Neural progenitor cell (in vitro differentiated cells): ENCODE measurements at regions not wholly inside any gene's neighbourhood (a gene's known extent, or its start where the extent isn't known, plus 50 kb on each side); places are given as distances from the start of the nearest gene placed in this dataset.

Experiments
- EZH2 ChIP-seq: fragments of 200-600 bp; sonication (generic); IDR thresholded peaks from 2 replicates; pipeline ENCODE4 v1.6.1; 2017; ENCODE audit warnings: antibody characterized with exemption, mild to moderate bottlenecking, moderate library complexity
- EZH2phosphoT487 ChIP-seq: fragments of 200-600 bp; sonication (generic); IDR thresholded peaks from 2 replicates; pipeline ENCODE4 v1.6.1; 2017; ENCODE audit warnings: antibody characterized with exemption
- TF ChIP-seq, protein P1 (sequence below): fragments of 200-600 bp; sonication (generic); IDR thresholded peaks from 2 replicates; pipeline ENCODE4 v1.5.1; 2017; ENCODE audit warnings: antibody characterized with exemption, mild to moderate bottlenecking

DNA sequence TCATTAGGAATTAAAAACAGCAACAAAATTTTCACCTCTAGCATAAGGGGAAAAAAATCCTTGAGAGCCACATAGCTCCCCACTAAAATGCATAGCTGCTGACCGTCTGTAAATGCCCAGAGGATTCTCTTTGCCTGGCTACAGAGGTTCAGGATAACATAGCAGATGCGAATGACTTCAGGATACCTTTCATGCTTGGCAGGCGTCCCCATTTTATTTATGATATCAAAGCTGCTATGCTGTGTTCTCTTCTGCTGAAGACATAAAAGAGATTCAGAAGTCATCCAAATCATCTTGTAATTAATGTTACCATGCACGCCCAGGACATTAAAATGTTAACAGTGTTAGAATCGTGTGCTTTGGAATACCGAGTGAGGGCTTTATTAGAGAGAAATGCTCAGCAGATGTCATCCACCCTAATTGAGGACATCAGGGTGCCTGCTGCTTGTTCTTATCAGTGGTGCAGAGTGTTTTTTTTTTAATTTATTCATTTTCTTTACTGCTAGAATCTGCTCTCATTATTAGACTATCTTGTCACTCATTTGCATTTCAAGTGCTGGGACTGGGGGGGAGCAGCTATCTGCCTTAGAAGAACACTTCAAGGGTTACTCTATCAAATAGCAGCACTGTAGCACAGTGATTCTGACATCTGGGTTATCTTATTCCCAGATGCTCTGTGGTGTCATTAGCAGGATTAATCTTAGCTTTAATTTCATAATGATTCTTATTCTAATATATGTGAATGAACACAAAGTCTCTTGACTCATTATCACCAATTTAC lies 139.5 kb downstream of the ZNF326 start:
- TF ChIP-seq, protein P1, sequence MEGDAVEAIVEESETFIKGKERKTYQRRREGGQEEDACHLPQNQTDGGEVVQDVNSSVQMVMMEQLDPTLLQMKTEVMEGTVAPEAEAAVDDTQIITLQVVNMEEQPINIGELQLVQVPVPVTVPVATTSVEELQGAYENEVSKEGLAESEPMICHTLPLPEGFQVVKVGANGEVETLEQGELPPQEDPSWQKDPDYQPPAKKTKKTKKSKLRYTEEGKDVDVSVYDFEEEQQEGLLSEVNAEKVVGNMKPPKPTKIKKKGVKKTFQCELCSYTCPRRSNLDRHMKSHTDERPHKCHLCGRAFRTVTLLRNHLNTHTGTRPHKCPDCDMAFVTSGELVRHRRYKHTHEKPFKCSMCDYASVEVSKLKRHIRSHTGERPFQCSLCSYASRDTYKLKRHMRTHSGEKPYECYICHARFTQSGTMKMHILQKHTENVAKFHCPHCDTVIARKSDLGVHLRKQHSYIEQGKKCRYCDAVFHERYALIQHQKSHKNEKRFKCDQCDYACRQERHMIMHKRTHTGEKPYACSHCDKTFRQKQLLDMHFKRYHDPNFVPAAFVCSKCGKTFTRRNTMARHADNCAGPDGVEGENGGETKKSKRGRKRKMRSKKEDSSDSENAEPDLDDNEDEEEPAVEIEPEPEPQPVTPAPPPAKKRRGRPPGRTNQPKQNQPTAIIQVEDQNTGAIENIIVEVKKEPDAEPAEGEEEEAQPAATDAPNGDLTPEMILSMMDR: no peak
- TF ChIP-seq EZH2phosphoT487 (no peak), EZH2 (no peak)
